RWPE2 (cell line): ENCODE measurements at regions not wholly inside any gene's neighbourhood (a gene's known extent, or its start where the extent isn't known, plus 50 kb on each side); places are given as distances from the start of the nearest gene placed in this dataset.
"Not testable (repeated sequence)": the region's sequence is repeated elsewhere in the genome, so short reads cannot be mapped to it uniquely, and the experiment has no call there.

Source experiments
- ATAC-seq: fragments of 200-7000 bp; cut with Tn5 transposase; 3 replicates; pipeline ENCODE4 v1.9.1; 2021; ENCODE audit warnings: low read depth
- DNase-seq: peaks from one replicate; pipeline ENCODE4 v3.0.0-alpha.2; 2020; ENCODE audit warnings: low spot score
- H3K27ac ChIP-seq: fragments of 450-650 bp; 2 replicates; pipeline ENCODE4 v1.5.1; 2017; ENCODE audit warnings: mild to moderate bottlenecking; ENCODE audit not compliant: poor library complexity, severe bottlenecking
- H3K27me3 ChIP-seq: fragments of 250-450 bp; sonication (Bioruptor Pico); 2 replicates; pipeline ENCODE4 v1.5.1; 2021; ENCODE audit warnings: mild to moderate bottlenecking, moderate library complexity; ENCODE audit not compliant: insufficient read depth, poor library complexity, severe bottlenecking
- H3K36me3 ChIP-seq: fragments of 250-450 bp; sonication (Bioruptor Pico); 2 replicates; pipeline ENCODE4 v1.5.1; 2020; ENCODE audit warnings: low read depth, mild to moderate bottlenecking, moderate library complexity
- H3K4me1 ChIP-seq: fragments of 250-450 bp; sonication (Bioruptor Pico); 2 replicates; pipeline ENCODE4 v1.5.1; 2021; ENCODE audit warnings: mild to moderate bottlenecking, moderate library complexity; ENCODE audit not compliant: insufficient read depth, poor library complexity, severe bottlenecking
- H3K4me3 ChIP-seq: fragments of 250-450 bp; sonication (Bioruptor Pico); 2 replicates; pipeline ENCODE4 v1.5.1; 2021; ENCODE audit warnings: mild to moderate bottlenecking, moderate library complexity; ENCODE audit not compliant: severe bottlenecking
- H3K9me3 ChIP-seq: fragments of 250-450 bp; sonication (Bioruptor Pico); 2 replicates; pipeline ENCODE4 v1.5.1; 2021; ENCODE audit warnings: mild to moderate bottlenecking, moderate library complexity; ENCODE audit not compliant: severe bottlenecking
- TF ChIP-seq, protein P1 (sequence below): fragments of 450-650 bp; IDR thresholded peaks from one replicate; pipeline ENCODE4 v1.5.1; 2017; ENCODE audit warnings: mild to moderate bottlenecking, moderate library complexity; ENCODE audit not compliant: poor library complexity, severe bottlenecking

DNA sequence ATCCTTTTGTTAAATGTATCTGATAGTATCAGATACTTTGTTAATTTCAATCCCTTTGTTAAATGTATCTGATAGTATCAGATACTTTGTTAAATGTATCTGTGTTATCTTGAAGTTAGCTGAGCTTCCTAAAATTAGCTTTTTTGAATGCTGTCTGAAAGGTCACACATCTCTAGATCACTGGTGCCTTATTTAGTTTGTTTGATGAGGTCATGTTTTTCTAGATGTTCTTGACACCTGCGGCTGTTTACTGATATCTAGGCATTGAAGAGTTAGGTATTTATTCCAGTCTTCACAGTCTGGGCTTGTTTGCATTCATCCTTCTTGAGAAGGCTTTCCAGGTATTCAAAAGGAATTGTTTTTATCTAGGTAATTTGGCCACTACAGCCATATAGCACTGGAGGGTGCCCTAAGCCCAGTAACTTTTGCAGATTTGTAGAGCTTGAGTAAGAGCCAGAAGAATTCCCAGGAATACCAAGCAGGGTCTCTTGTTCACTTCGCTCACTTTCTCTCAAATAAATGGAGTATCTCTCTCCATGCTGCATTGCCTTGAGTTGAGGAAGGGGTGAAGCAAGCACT, 435.4 kb upstream of the GRAMD2B start:
- TF ChIP-seq, protein P1, sequence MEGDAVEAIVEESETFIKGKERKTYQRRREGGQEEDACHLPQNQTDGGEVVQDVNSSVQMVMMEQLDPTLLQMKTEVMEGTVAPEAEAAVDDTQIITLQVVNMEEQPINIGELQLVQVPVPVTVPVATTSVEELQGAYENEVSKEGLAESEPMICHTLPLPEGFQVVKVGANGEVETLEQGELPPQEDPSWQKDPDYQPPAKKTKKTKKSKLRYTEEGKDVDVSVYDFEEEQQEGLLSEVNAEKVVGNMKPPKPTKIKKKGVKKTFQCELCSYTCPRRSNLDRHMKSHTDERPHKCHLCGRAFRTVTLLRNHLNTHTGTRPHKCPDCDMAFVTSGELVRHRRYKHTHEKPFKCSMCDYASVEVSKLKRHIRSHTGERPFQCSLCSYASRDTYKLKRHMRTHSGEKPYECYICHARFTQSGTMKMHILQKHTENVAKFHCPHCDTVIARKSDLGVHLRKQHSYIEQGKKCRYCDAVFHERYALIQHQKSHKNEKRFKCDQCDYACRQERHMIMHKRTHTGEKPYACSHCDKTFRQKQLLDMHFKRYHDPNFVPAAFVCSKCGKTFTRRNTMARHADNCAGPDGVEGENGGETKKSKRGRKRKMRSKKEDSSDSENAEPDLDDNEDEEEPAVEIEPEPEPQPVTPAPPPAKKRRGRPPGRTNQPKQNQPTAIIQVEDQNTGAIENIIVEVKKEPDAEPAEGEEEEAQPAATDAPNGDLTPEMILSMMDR = no peak
- Histone ChIP-seq H3K36me3 (no peaks in the 10 kb centered on the region), H3K27ac (no peak overlapping the region), H3K4me1 (no peaks in the 10 kb centered on the region), H3K4me3 (no peak overlapping the region), H3K27me3 (peaks cover 3% of the 10 kb centered on the region), H3K9me3 (no peaks in the 10 kb centered on the region)
- ATAC-seq (no peak), DNase-seq (no peak)

DNA sequence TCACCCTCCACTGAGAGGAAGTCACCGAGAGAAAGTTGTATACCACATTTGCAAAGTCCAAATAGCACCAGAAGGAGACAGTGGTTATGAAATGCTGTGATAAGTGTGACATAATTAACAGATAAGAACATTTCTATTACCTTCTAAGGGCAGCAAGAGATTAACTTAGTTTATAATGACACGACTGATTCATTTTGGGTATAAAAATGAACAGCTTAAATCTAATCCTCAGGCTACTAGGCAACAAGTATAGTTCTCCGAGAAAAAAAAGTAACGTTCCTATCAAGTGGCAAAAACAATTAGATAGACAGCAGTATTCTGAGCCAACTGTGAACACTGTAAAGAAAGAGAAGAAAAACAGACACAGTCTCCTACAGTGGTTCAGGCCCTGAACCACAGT, 431.2 kb upstream of the GRAMD2B start:
- no peaks in the 10 kb centered on the region for H3K4me1 ChIP-seq
- H3K36me3 ChIP-seq = no peaks in the 10 kb centered on the region
- no peak overlapping the region for H3K4me3 ChIP-seq
- no peak overlapping the region for H3K27ac ChIP-seq
- H3K27me3 ChIP-seq = no peaks in the 10 kb centered on the region
- no peak for DNase-seq
- ATAC-seq = no peak
- H3K9me3 ChIP-seq = no peaks in the 10 kb centered on the region
- TF ChIP-seq, protein P1 = no peak

DNA sequence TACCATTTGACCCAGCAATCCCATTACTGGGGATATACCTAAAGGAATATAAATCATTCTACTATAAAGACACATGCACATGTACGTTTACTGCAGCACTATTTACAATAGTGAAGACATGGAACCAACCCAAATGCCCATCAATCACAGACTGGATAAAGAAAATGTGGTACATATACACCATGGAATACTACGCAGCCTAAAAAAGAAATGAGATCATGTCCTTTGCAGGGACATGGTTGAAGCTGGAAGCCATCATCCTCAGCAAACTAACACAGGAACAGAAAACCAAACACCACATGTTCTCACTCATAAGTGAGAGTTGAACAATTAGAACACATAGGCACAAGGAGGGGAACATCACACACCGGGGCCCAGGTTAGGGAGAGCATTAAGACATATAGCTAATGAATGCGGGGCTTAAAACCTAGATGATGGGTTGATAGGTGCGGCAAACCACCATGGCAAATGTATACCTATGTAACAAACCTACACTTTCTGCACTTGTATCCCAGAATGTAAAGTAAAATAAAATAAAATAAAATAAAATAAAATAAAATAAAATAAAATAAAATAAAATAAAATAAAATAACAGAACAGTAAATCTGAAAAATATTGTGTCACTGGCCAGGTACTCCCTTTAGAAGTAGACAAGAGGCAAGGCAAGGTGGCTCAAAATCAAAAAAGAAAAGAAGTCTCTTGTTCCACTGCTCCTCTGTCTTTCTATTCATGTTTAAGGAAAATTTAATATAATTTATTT, 423.8 kb upstream of the GRAMD2B start:
- not testable (repeated sequence) for H3K36me3 ChIP-seq, H3K9me3 ChIP-seq, ATAC-seq, H3K27ac ChIP-seq, H3K27me3 ChIP-seq, DNase-seq, H3K4me1 ChIP-seq, H3K4me3 ChIP-seq

DNA sequence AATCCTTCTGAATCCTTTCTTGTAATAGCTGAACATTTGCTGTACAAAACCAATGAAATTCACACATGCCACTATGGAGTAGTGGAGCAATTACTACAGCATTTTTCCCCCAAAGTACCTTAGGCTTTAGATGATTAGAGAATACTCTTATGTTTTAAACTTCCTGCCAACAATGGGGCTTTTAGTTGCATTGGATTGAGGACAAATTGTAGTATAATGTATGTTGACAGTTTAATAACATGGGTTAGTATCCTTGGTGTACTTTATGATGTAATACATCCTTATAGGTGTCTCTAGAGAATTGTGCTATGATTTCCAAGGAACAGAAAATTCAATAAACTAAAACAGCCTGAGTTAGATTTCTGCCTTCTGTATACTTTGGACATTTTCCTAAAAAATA, 422.7 kb upstream of the GRAMD2B start:
- Histone ChIP-seq H3K36me3 (no peaks in the 10 kb centered on the region), H3K9me3 (no peaks in the 10 kb centered on the region), H3K27me3 (no peaks in the 10 kb centered on the region), H3K27ac (no peak overlapping the region), H3K4me3 (no peak overlapping the region), H3K4me1 (no peaks in the 10 kb centered on the region)
- TF ChIP-seq, protein P1 = no peak
- no peak for DNase-seq
- ATAC-seq = no peak

DNA sequence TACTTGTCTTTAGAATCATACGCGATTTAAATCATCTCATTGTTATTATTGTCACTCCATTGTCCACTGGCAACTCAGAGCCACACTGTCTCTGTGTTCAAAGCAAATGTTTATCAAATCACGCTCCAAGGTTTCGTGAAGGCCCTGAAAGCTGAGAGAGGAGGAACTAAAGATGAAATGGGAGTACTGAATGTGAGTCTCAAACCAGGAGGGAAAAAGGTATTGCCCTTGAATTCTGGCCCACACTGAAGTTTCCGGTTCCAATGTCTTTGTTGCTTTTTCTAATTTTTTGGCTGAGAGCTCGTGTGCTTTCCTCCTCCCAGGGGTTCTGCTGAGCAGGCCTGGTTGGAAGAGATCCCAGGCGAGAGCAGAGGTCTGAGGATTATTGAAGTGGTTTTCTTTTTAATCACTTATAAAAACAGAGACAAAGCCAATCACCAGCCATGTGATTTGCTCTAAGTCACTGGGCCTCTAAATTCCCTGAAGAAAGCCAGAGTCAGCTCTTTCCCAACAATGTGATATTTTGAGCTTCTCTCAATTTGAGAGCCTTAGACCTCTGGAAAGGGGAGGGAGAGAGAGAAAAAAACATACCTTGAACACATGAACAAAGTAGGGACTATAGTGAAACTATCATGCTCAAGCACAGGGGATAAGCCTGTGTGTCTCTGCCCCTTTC, 420.8 kb upstream of the GRAMD2B start:
- Histone ChIP-seq H3K27me3 (no peaks in the 10 kb centered on the region), H3K9me3 (no peaks in the 10 kb centered on the region), H3K36me3 (no peaks in the 10 kb centered on the region), H3K4me3 (no peak overlapping the region), H3K4me1 (no peaks in the 10 kb centered on the region), H3K27ac (no peak overlapping the region)
- ATAC-seq = no peak
- DNase-seq = no peak
- TF ChIP-seq, protein P1 = no peak
